ENCODE measurements at regions not wholly inside any gene's neighbourhood (a gene's known extent, or its start where the extent isn't known, plus 50 kb on each side); places are given as distances from the start of the nearest gene placed in this dataset.
"Not testable (repeated sequence)": the region's sequence is repeated elsewhere in the genome, so short reads cannot be mapped to it uniquely, and the experiment has no call there.

- no peak for DNase-seq
Measured at GRCh38 chr9:720239-720881, 121.1 kb upstream of the DMRT1 start.

GRCh38 chr9:722388-722980, 119.0 kb upstream of the DMRT1 start:
- DNase-seq: no peak

- not testable (repeated sequence) for DNase-seq
Measured at GRCh38 chr9:724461-724860, 117.0 kb upstream of the DMRT1 start.

- DNase-seq: no peak
Measured at GRCh38 chr9:726005-726404, 115.5 kb upstream of the DMRT1 start.

- no peak for DNase-seq
Measured at GRCh38 chr9:727767-728166, 113.7 kb upstream of the DMRT1 start.

GRCh38 chr9:728535-728934, 113.0 kb upstream of the DMRT1 start:
- DNase-seq: no peak

- DNase-seq: no peak
Measured at GRCh38 chr9:731474-731873, 110.0 kb upstream of the DMRT1 start.

GRCh38 chr9:734831-735511, 106.5 kb upstream of the DMRT1 start:
- DNase-seq: no peak

- DNase-seq: no peak
Measured at GRCh38 chr9:737400-738120, 103.9 kb upstream of the DMRT1 start.

GRCh38 chr9:738209-738915, 103.1 kb upstream of the DMRT1 start:
- no peak for DNase-seq

- no peak for DNase-seq
Measured at GRCh38 chr9:739362-739761, 102.1 kb upstream of the DMRT1 start.

GRCh38 chr9:740221-740620, 101.3 kb upstream of the DMRT1 start:
- no peak for DNase-seq

GRCh38 chr9:742104-742503, 99.4 kb upstream of the DMRT1 start:
- DNase-seq: no peak

- no peak for DNase-seq
Measured at GRCh38 chr9:742914-743589, 98.4 kb upstream of the DMRT1 start.

- DNase-seq: no peak
Measured at GRCh38 chr9:744046-744712, 97.3 kb upstream of the DMRT1 start.

- no peak for DNase-seq
Measured at GRCh38 chr9:744790-745484, 96.6 kb upstream of the DMRT1 start.

GRCh38 chr9:745761-746380, 95.6 kb upstream of the DMRT1 start:
- DNase-seq: no peak

- no peak for DNase-seq
Measured at GRCh38 chr9:746661-747434, 94.6 kb upstream of the DMRT1 start.

GRCh38 chr9:747567-747966, 93.9 kb upstream of the DMRT1 start:
- DNase-seq: no peak
